T-cell (primary cell): ENCODE measurements at regions not wholly inside any gene's neighbourhood (a gene's known extent, or its start where the extent isn't known, plus 50 kb on each side); places are given as distances from the start of the nearest gene placed in this dataset.

Experiments
- ATAC-seq, 4 experiments: fragments of 200-7000 bp in 3 of 4; fragments of 150-1000 bp in 1 of 4; cut with Tn5 transposase; replicated peaks in 1 of 4; 1 replicate in 3 of 4; 2 replicates in 1 of 4; pipeline ENCODE4 v1.10.0; 2021; ENCODE audit warnings: moderate library complexity in 3 of 4, mild to moderate bottlenecking in 2 of 4, moderate number of reproducible peaks in 1 of 4
- CTCF ChIA-PET, 2 donors: fragments of 300-600 bp; sonication (Branson Sonifier 250); formaldehyde crosslinking; loops; one replicate each; lab custom pipeline; 2022; ENCODE audit warnings: antibody characterized with exemption in 2 of 2; lab: Charles Lee
- POLR2A ChIA-PET, 2 donors: fragments of 300-600 bp; sonication (Branson Sonifier 250); formaldehyde crosslinking; loops; one replicate each; lab custom pipeline; 2022; ENCODE audit warnings: antibody characterized with exemption in 2 of 2; lab: Charles Lee
- DNase-seq, 35 experiments: peaks; one replicate each; pipeline versions ENCODE4 v3.0.0 to v3.0.0-alpha.2; 2013 to 2023
- H3K27ac ChIP-seq: one replicate; pipeline ENCODE4 v1.5.1; 2013; ENCODE audit warnings: low read length
- H3K27me3 ChIP-seq, 2 experiments: replicated peaks in 1 of 2; 1 replicate in 1 of 2; 2 replicates in 1 of 2; pipeline versions ENCODE4 v1.6.1 to v1.7.0; 2013; ENCODE audit warnings: low read length in 1 of 2, mixed read lengths in 1 of 2; ENCODE audit not compliant: control insufficient read depth in 2 of 2, insufficient read depth in 2 of 2; ENCODE audit errors: extremely low read depth in 1 of 2
- H3K36me3 ChIP-seq, 2 donors: 1 replicate in 1 of 2; 2 replicates in 1 of 2; pipeline versions ENCODE4 v1.6.1 to v1.7.0; 2013; ENCODE audit warnings: low read length in 1 of 2; ENCODE audit not compliant: control insufficient read depth in 2 of 2, insufficient read depth in 1 of 2; ENCODE audit errors: extremely low read depth in 1 of 2
- H3K4me1 ChIP-seq, 2 experiments: 1 replicate in 1 of 2; 2 replicates in 1 of 2; pipeline versions ENCODE4 v1.6.1 to v1.7.0; 2013; ENCODE audit warnings: low read length in 2 of 2, mixed read lengths in 1 of 2; ENCODE audit not compliant: insufficient read depth in 2 of 2, control insufficient read depth in 1 of 2; ENCODE audit errors: extremely low read depth in 1 of 2
- H3K4me3 ChIP-seq, 2 donors: 1 replicate in 1 of 2; 2 replicates in 1 of 2; pipeline versions ENCODE4 v1.5.1 to v1.7.0; 2013; ENCODE audit warnings: mild to moderate bottlenecking in 2 of 2, low read length in 1 of 2, moderate library complexity in 1 of 2; ENCODE audit not compliant: control insufficient read depth in 1 of 2; ENCODE audit errors: extremely low read depth in 1 of 2
- H3K9me3 ChIP-seq: 2 replicates; pipeline ENCODE4 v1.7.0; 2013
- H3K27ac Mint-ChIP-seq, 2 donors: one replicate each; pipeline ENCODE4 v1.8.0; 2020 to 2021; ENCODE audit warnings: mild to moderate bottlenecking in 2 of 2, mixed read lengths in 2 of 2
- H3K27me3 Mint-ChIP-seq, 2 donors: one replicate each; pipeline ENCODE4 v1.8.0; 2021 to 2022; ENCODE audit warnings: mixed read lengths in 2 of 2
- H3K36me3 Mint-ChIP-seq: one replicate; pipeline ENCODE4 v1.8.0; 2021; ENCODE audit warnings: mixed read lengths
- H3K4me1 Mint-ChIP-seq, 3 donors: one replicate each; pipeline ENCODE4 v1.8.0; 2020 to 2022; ENCODE audit warnings: mixed read lengths in 3 of 3, mild to moderate bottlenecking in 1 of 3
- H3K4me3 Mint-ChIP-seq, 3 donors: one replicate each; pipeline ENCODE4 v1.8.0; 2020 to 2022; ENCODE audit warnings: mild to moderate bottlenecking in 3 of 3, mixed read lengths in 3 of 3, moderate library complexity in 3 of 3
- H3K9me3 Mint-ChIP-seq, 3 donors: one replicate each; pipeline ENCODE4 v1.8.0; 2020 to 2022; ENCODE audit warnings: mixed read lengths in 3 of 3
- WGBS: methylation state at CpG from one replicate; pipeline ENCODE4 v1.1.5; 2013; ENCODE audit warnings: missing lambda C conversion rate; ENCODE audit not compliant: insufficient coverage; 5-methylcytosine and 5-hydroxymethylcytosine counted together

- H3K27ac Mint-ChIP-seq, result no peak overlapping the region
- WGBS, result 0% methylated on average over 1 of the region's 2 CpGs
- H3K27ac ChIP-seq, result no peak overlapping the region
- no peaks in the 10 kb centered on the region for H3K27me3 Mint-ChIP-seq
- no peaks in the 10 kb centered on the region for H3K36me3 Mint-ChIP-seq
- H3K27me3 ChIP-seq, result no peaks in the 10 kb centered on the region
- ChIA-PET POLR2A (no interaction called here), CTCF (no interaction called here)
- H3K4me3 ChIP-seq, result no peak overlapping the region
- H3K9me3 ChIP-seq, result no peaks in the 10 kb centered on the region
- H3K9me3 Mint-ChIP-seq, result peaks cover 16 to 18% (median 17%) of the 10 kb centered on the region in 3 donors
- ATAC-seq, result no peak
- H3K4me3 Mint-ChIP-seq, result no peak overlapping the region
- H3K36me3 ChIP-seq, result no peaks in the 10 kb centered on the region
- H3K4me1 Mint-ChIP-seq, result no peaks in the 10 kb centered on the region
- no peaks in the 10 kb centered on the region for H3K4me1 ChIP-seq
- DNase-seq, result no peak
These were observed 873.5 kb upstream of the EEF2KMT start for GRCh38 chr16:5971106-5971505.

GRCh38 chr16:5966004-5966403 lies 868.4 kb upstream of the EEF2KMT start:
- Mint-ChIP-seq H3K27me3 (no peaks in the 10 kb centered on the region), H3K9me3 (peaks cover 7 to 20% (median 18%) of the 10 kb centered on the region in 3 donors), H3K4me1 (no peaks in the 10 kb centered on the region), H3K36me3 (no peaks in the 10 kb centered on the region), H3K27ac (no peak overlapping the region), H3K4me3 (no peak overlapping the region)
- no peak for ATAC-seq
- Histone ChIP-seq H3K4me3 (no peak overlapping the region), H3K27ac (no peak overlapping the region), H3K9me3 (no peaks in the 10 kb centered on the region), H3K36me3 (no peaks in the 10 kb centered on the region), H3K27me3 (no peaks in the 10 kb centered on the region), H3K4me1 (no peaks in the 10 kb centered on the region)
- ChIA-PET POLR2A (no interaction called here), CTCF (no interaction called here)
- 80% methylated on average over 4 of the region's 7 CpGs for WGBS
- DNase-seq, result no peak

- ChIA-PET POLR2A (no interaction called here), CTCF (no interaction called here)
- H3K4me3 ChIP-seq, result no peak overlapping the region
- Mint-ChIP-seq H3K9me3 (peaks cover 9 to 20% (median 17%) of the 10 kb centered on the region in 3 donors), H3K27ac (no peak overlapping the region), H3K27me3 (no peaks in the 10 kb centered on the region), H3K4me3 (no peak overlapping the region), H3K36me3 (no peaks in the 10 kb centered on the region), H3K4me1 (no peaks in the 10 kb centered on the region)
- no peaks in the 10 kb centered on the region for H3K27me3 ChIP-seq
- H3K9me3 ChIP-seq, result no peaks in the 10 kb centered on the region
- ATAC-seq (no peak), DNase-seq (no peak)
- H3K36me3 ChIP-seq, result no peaks in the 10 kb centered on the region
- no CpG with 5 or more reads among the region's 3 CpGs for WGBS
- no peak overlapping the region for H3K27ac ChIP-seq
- H3K4me1 ChIP-seq, result no peaks in the 10 kb centered on the region
These were observed 867.7 kb upstream of the EEF2KMT start for GRCh38 chr16:5965321-5965720.

- H3K36me3 ChIP-seq, result no peaks in the 10 kb centered on the region
- DNase-seq (no peak), ATAC-seq (no peak)
- H3K4me1 ChIP-seq, result no peaks in the 10 kb centered on the region
- no peaks in the 10 kb centered on the region for H3K4me1 Mint-ChIP-seq
- WGBS, result no CpG with 5 or more reads among the region's 5 CpGs
- H3K27me3 ChIP-seq, result peaks cover 0 to 3% of the 10 kb centered on the region in 2 experiments
- H3K4me3 ChIP-seq, result no peak overlapping the region
- H3K9me3 Mint-ChIP-seq, result peaks cover 2 to 13% (median 5%) of the 10 kb centered on the region in 3 donors
- ChIA-PET POLR2A (no interaction called here), CTCF (no interaction called here)
- no peaks in the 10 kb centered on the region for H3K9me3 ChIP-seq
- H3K27me3 Mint-ChIP-seq, result no peaks in the 10 kb centered on the region
- H3K27ac ChIP-seq, result no peak overlapping the region
- H3K4me3 Mint-ChIP-seq, result no peak overlapping the region
- no peaks in the 10 kb centered on the region for H3K36me3 Mint-ChIP-seq
- H3K27ac Mint-ChIP-seq, result no peak overlapping the region
These were observed 853.9 kb upstream of the EEF2KMT start for GRCh38 chr16:5951486-5951885.

GRCh38 chr16:5944971-5945370 lies 847.4 kb upstream of the EEF2KMT start:
- no peak overlapping the region for H3K4me3 ChIP-seq
- H3K36me3 ChIP-seq, result no peaks in the 10 kb centered on the region
- H3K4me1 ChIP-seq, result no peaks in the 10 kb centered on the region
- no peak for DNase-seq
- Mint-ChIP-seq H3K4me1 (no peaks in the 10 kb centered on the region), H3K27ac (no peak overlapping the region), H3K4me3 (no peak overlapping the region), H3K9me3 (peaks cover 4 to 32% (median 25%) of the 10 kb centered on the region in 3 donors), H3K36me3 (no peaks in the 10 kb centered on the region), H3K27me3 (no peaks in the 10 kb centered on the region)
- CTCF ChIA-PET, result interaction anchor here in 1 of 2 donors (0.6 kb wide), 1 partner anchor 680 kb away, joined by 5 read pairs; no protein-coding TSS in a partner anchor
- no peaks in the 10 kb centered on the region for H3K27me3 ChIP-seq
- H3K27ac ChIP-seq, result no peak overlapping the region
- H3K9me3 ChIP-seq, result no peaks in the 10 kb centered on the region
- ATAC-seq, result no peak
- POLR2A ChIA-PET, result interaction anchor here in 1 of 2 donors (0.6 kb wide), 1 partner anchor 1162 kb away, joined by 5 read pairs; no protein-coding TSS in a partner anchor
- 69% methylated on average over 4 of the region's 4 CpGs for WGBS

- peaks cover 16 to 39% (median 22%) of the 10 kb centered on the region in 3 donors for H3K9me3 Mint-ChIP-seq
These were observed 841.0 kb upstream of the EEF2KMT start for GRCh38 chr16:5938607-5939006.

GRCh38 chr16:5932906-5933305 lies 835.3 kb upstream of the EEF2KMT start:
- POLR2A ChIA-PET, result no interaction called here
- no peak overlapping the region for H3K4me3 Mint-ChIP-seq
- 65% methylated on average over 7 of the region's 9 CpGs for WGBS
- H3K4me3 ChIP-seq, result no peak overlapping the region
- no peaks in the 10 kb centered on the region for H3K36me3 ChIP-seq
- H3K9me3 ChIP-seq, result no peaks in the 10 kb centered on the region
- H3K4me1 ChIP-seq, result no peaks in the 10 kb centered on the region
- no peaks in the 10 kb centered on the region for H3K27me3 ChIP-seq
- no peak overlapping the region for H3K27ac Mint-ChIP-seq
- no peak for DNase-seq
- H3K9me3 Mint-ChIP-seq, result peaks cover 19 to 28% (median 20%) of the 10 kb centered on the region in 3 donors
- no peaks in the 10 kb centered on the region for H3K27me3 Mint-ChIP-seq
- H3K27ac ChIP-seq, result no peak overlapping the region
- no peaks in the 10 kb centered on the region for H3K36me3 Mint-ChIP-seq
- ATAC-seq, result no peak
- CTCF ChIA-PET, result no interaction called here
- no peaks in the 10 kb centered on the region for H3K4me1 Mint-ChIP-seq

More at GRCh38 chr16:5938607-5939006, 841.0 kb upstream of the EEF2KMT start:
- CTCF ChIA-PET, result interaction anchor here (0.6 to 0.7 kb wide), 2 partner anchors 171 to 1161 kb away, joined by 4 read pairs; no protein-coding TSS in a partner anchor
- no peaks in the 10 kb centered on the region for H3K27me3 ChIP-seq
- H3K27ac ChIP-seq, result no peak overlapping the region
- H3K4me3 ChIP-seq, result no peak overlapping the region
- Mint-ChIP-seq H3K4me3 (no peak overlapping the region), H3K36me3 (no peaks in the 10 kb centered on the region), H3K27me3 (no peaks in the 10 kb centered on the region), H3K27ac (no peak overlapping the region), H3K4me1 (no peaks in the 10 kb centered on the region)
- POLR2A ChIA-PET, result no interaction called here
- ATAC-seq (no peak), DNase-seq (no peak)
- WGBS, result no CpG with 5 or more reads among the region's 1 CpG
- no peaks in the 10 kb centered on the region for H3K36me3 ChIP-seq
- H3K9me3 ChIP-seq, result no peaks in the 10 kb centered on the region
- no peaks in the 10 kb centered on the region for H3K4me1 ChIP-seq
